ENCODE measurements at regions not wholly inside any gene's neighbourhood (a gene's known extent, or its start where the extent isn't known, plus 50 kb on each side); places are given as distances from the start of the nearest gene placed in this dataset.

- H4K20me1 ChIP-seq (ENCODE audit: insufficient read depth, low read length): no peaks in the 10 kb centered on the region
- H2AFZ ChIP-seq (ENCODE audit: low read length): no peak overlapping the region
- no peak overlapping the region for H3K4me3 ChIP-seq (ENCODE audit: low read length)
- H3K36me3 ChIP-seq (replicated peaks; ENCODE audit: insufficient read depth, low read length): no peaks in the 10 kb centered on the region
- no peak overlapping the region for H3K4me2 ChIP-seq (ENCODE audit: low read depth, low read length)
- no peaks in the 10 kb centered on the region for H3K4me1 ChIP-seq (ENCODE audit: low read length)
- DNase-seq: no peak
- no peaks in the 10 kb centered on the region for H3K79me2 ChIP-seq (ENCODE audit: low read length)
- no peak overlapping the region for H3K27ac ChIP-seq (ENCODE audit: low read length)
- no peak for TF ChIP-seq EZH2phosphoT487 (IDR thresholded peaks at IDR 0.05; ENCODE audit: low read length)
- H3K9ac ChIP-seq (ENCODE audit: low read length): no peak overlapping the region
- no peaks in the 10 kb centered on the region for H3K27me3 ChIP-seq (replicated peaks; ENCODE audit: insufficient read depth, low read length)
- no peaks in the 10 kb centered on the region for H3K9me2 ChIP-seq (replicated peaks; ENCODE audit: insufficient read depth, low read length)
- no peaks in the 10 kb centered on the region for H3K9me3 ChIP-seq (replicated peaks; ENCODE audit: insufficient read depth, low read length)
- H3F3A ChIP-seq (ENCODE audit: insufficient read depth, low read length): no peaks in the 10 kb centered on the region
Measured at GRCh38 chr3:28104896-28105534, 136.4 kb upstream of the CMC1 start.

- no peaks in the 10 kb centered on the region for H3K36me3 ChIP-seq (replicated peaks; ENCODE audit: insufficient read depth, low read length)
- H3K9me3 ChIP-seq (replicated peaks; ENCODE audit: insufficient read depth, low read length): no peaks in the 10 kb centered on the region
- H3K27me3 ChIP-seq (replicated peaks; ENCODE audit: insufficient read depth, low read length): no peaks in the 10 kb centered on the region
- H4K20me1 ChIP-seq (ENCODE audit: insufficient read depth, low read length): no peaks in the 10 kb centered on the region
- no peaks in the 10 kb centered on the region for H3F3A ChIP-seq (ENCODE audit: insufficient read depth, low read length)
- no peak overlapping the region for H3K9ac ChIP-seq (ENCODE audit: low read length)
- no peak for DNase-seq
- no peaks in the 10 kb centered on the region for H3K4me1 ChIP-seq (ENCODE audit: low read length)
- no peak overlapping the region for H3K4me3 ChIP-seq (ENCODE audit: low read length)
- no peak overlapping the region for H2AFZ ChIP-seq (ENCODE audit: low read length)
- no peaks in the 10 kb centered on the region for H3K9me2 ChIP-seq (replicated peaks; ENCODE audit: insufficient read depth, low read length)
- H3K27ac ChIP-seq (ENCODE audit: low read length): no peak overlapping the region
- no peak overlapping the region for H3K4me2 ChIP-seq (ENCODE audit: low read depth, low read length)
- H3K79me2 ChIP-seq (ENCODE audit: low read length): no peaks in the 10 kb centered on the region
- no peak for TF ChIP-seq EZH2phosphoT487 (IDR thresholded peaks at IDR 0.05; ENCODE audit: low read length)
- TF ChIP-seq EZH2 (optimal IDR thresholded peaks at IDR 0.05; ENCODE audit: low read depth, low read length): no peak
- no peak for TF ChIP-seq CTCF (IDR thresholded peaks at IDR 0.05; ENCODE audit: low read length)
Measured at GRCh38 chr3:28109829-28110228, 131.6 kb upstream of the CMC1 start.

GRCh38 chr3:28110869-28111268, 130.6 kb upstream of the CMC1 start:
- H3K4me1 ChIP-seq (ENCODE audit: low read length): no peaks in the 10 kb centered on the region
- H3K4me2 ChIP-seq (ENCODE audit: low read depth, low read length): no peak overlapping the region

More at GRCh38 chr3:28110869-28111268, 130.6 kb upstream of the CMC1 start:
- H3F3A ChIP-seq (ENCODE audit: insufficient read depth, low read length): no peaks in the 10 kb centered on the region
- DNase-seq: no peak
- H3K27me3 ChIP-seq (replicated peaks; ENCODE audit: insufficient read depth, low read length): no peaks in the 10 kb centered on the region
- H3K9me3 ChIP-seq (replicated peaks; ENCODE audit: insufficient read depth, low read length): no peaks in the 10 kb centered on the region
- no peak overlapping the region for H2AFZ ChIP-seq (ENCODE audit: low read length)
- TF ChIP-seq EZH2phosphoT487 (IDR thresholded peaks at IDR 0.05; ENCODE audit: low read length) (no peak), CTCF (IDR thresholded peaks at IDR 0.05; ENCODE audit: low read length) (no peak), EZH2 (optimal IDR thresholded peaks at IDR 0.05; ENCODE audit: low read depth, low read length) (no peak)
- H3K27ac ChIP-seq (ENCODE audit: low read length): no peak overlapping the region
- no peak overlapping the region for H3K4me3 ChIP-seq (ENCODE audit: low read length)
- H3K79me2 ChIP-seq (ENCODE audit: low read length): no peaks in the 10 kb centered on the region
- no peaks in the 10 kb centered on the region for H3K36me3 ChIP-seq (replicated peaks; ENCODE audit: insufficient read depth, low read length)
- H4K20me1 ChIP-seq (ENCODE audit: insufficient read depth, low read length): no peaks in the 10 kb centered on the region
- H3K9ac ChIP-seq (ENCODE audit: low read length): no peak overlapping the region
- no peaks in the 10 kb centered on the region for H3K9me2 ChIP-seq (replicated peaks; ENCODE audit: insufficient read depth, low read length)
